ENCODE measurements at regions not wholly inside any gene's neighbourhood (a gene's known extent, or its start where the extent isn't known, plus 50 kb on each side); places are given as distances from the start of the nearest gene placed in this dataset.
"Not testable (repeated sequence)": the region's sequence is repeated elsewhere in the genome, so short reads cannot be mapped to it uniquely, and the experiment has no call there.

DNA sequence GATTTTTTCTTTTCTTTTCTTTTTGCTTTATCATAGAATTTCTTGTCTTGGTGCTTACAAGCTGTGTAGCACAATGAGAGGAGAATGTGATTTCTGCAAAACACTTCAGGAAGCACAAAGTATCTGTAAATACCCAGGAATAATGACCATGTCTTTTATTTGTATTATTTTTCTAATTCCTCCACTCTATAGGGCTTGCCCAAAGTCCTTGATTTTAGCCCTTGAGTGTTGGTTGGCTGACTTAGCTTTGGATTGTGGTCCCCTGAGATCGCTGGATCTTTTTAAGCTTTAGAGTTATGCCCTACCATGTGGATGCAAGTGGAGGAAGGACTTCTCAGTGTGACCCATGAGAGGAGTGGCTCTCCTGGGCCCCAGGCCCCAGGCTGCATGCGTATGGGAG is 52.2 kb downstream of the HOXC4 start:
- not testable (repeated sequence) for H3K36me3 ChIP-seq (ENCODE audit: control insufficient read depth, insufficient read depth, low read length); H3K4me3 ChIP-seq (ENCODE audit: low read depth, low read length); DNase-seq (ENCODE audit: low read depth)
- H3K27me3 ChIP-seq (ENCODE audit: control insufficient read depth, insufficient read depth, low read length): peaks cover 17% of the 10 kb centered on the region

DNA sequence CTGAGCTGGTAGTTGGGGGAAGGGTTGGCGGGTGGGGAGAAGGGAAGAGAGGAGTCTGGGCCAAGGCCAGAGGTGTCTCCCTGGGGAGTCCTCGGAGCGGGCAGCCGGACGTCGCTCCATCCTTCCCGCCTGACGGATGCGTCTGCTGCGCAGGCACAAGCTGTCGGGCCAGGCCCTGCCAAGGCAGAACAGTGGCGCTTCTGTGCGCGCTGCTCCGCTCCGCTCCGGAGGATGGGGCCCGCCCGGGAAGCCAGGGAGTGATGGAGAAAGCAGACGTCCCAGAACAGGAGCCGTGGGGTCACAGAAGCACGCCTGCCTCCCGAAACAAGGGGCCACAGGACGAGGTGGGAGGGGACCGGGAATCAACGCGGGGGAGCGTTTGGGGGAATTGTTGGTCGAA is 52.6 kb downstream of the HOXC4 start:
- H3K36me3 ChIP-seq (ENCODE audit: control insufficient read depth, insufficient read depth, low read length); DNase-seq (ENCODE audit: low read depth); H3K4me3 ChIP-seq (ENCODE audit: low read depth, low read length): not testable (repeated sequence)
- H3K27me3 ChIP-seq (ENCODE audit: control insufficient read depth, insufficient read depth, low read length): peaks cover 17% of the 10 kb centered on the region

DNA sequence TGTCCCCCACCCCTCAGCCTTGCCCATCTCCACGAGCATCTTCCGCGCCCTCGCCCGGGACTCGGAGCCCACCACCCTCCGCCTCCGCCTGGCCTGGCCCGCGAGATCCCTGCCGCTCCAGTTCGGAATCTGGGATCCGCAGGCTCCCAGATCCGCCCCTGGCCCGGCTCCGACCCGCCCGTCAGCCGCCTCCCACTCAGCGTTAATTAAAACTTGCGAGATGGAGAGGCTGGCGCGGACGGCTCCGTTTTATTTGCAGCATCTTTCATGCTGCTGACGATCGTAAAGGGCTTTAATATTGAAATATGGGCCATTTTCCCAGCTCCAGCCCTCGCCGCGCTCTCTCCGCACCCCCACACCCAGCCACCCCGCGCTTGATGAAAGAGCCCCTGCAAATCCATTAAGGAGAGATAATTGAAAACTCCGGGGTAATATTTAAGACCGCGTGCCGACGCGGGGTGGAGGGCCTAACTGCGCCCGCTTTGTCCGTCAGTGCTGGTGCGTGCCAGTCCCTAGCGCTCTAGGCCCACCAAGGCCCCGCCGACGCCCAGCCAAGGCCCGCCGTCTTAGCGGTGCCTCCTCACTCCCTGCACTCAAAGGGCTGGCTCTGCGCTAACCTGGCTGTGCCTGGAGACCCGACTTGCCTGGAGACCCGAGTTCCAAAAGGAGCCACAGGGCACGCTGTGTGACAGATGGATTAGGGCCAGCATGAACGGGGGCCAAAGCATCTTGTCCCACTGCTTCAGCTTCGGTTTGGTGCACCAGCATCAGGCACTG is 53.4 kb downstream of the HOXC4 start:
- H3K36me3 ChIP-seq (ENCODE audit: control insufficient read depth, insufficient read depth, low read length); H3K4me3 ChIP-seq (ENCODE audit: low read depth, low read length); DNase-seq (ENCODE audit: low read depth): not testable (repeated sequence)
- peaks cover 17% of the 10 kb centered on the region for H3K27me3 ChIP-seq (ENCODE audit: control insufficient read depth, insufficient read depth, low read length)

DNA sequence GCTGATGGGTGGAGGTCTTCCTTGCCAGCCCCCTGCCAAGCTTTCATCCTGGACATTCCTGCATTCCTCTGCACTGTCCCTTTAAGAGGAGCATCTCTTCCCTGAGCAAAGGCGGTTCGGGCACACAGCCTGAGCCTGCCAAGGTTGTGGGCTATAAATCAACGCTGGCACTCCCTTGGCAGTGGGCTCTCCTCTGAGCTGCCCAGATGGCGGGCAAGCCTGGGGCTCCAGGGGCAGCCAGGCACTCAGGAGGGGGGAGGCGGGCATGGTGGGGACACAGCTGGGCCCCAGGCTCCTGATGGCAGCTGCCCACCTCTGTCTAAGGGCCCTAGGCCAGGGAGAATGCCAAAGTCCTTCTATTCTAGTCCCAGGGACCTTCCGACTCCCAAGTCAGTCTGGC is 58.7 kb downstream of the HOXC4 start:
- not testable (repeated sequence) for H3K36me3 ChIP-seq (ENCODE audit: control insufficient read depth, insufficient read depth, low read length); DNase-seq (ENCODE audit: low read depth); H3K27me3 ChIP-seq (ENCODE audit: control insufficient read depth, insufficient read depth, low read length); H3K4me3 ChIP-seq (ENCODE audit: low read depth, low read length)

DNA sequence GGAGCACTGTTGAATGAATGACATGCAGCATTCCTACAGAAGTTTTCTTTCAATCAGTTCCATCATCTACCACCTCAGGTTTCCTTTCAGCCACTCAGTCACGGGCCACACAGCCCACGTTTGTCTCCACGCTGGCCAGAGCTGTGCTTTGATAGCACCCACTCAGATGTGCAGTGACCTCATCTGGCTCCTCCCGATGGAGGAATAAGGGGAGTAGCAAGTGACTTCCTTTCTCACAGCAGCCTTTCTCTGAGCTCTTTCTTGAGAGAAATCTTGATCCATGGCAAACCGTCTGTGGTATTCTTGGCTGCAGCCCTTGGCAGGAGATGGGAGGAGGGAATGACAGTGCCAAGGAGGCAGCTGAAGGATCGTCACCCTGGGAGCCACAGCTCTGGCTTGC is 62.4 kb downstream of the HOXC4 start:
- H3K27me3 ChIP-seq (ENCODE audit: control insufficient read depth, insufficient read depth, low read length); H3K36me3 ChIP-seq (ENCODE audit: control insufficient read depth, insufficient read depth, low read length); H3K4me3 ChIP-seq (ENCODE audit: low read depth, low read length); DNase-seq (ENCODE audit: low read depth): not testable (repeated sequence)

DNA sequence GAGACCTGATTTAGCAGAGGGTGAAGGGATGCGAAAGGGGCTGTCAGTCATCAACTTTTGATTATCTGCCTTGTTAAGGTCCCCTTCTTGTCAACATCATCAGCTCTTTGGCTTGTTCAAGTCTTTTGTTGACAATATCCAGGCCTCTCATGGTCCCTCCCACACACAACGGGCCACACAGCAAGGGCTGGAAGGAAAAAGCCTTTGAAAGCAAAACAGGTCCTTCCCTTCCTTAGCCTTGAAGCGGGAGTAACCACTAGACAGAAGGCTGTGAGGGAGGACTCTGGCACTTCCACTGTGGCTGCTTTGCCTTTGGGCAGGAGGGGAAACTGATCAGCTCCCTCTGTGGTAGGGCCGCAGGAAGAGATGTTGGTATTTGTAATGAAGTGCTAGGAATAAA is 63.8 kb downstream of the HOXC4 start:
- DNase-seq (ENCODE audit: low read depth); H3K36me3 ChIP-seq (ENCODE audit: control insufficient read depth, insufficient read depth, low read length); H3K27me3 ChIP-seq (ENCODE audit: control insufficient read depth, insufficient read depth, low read length); H3K4me3 ChIP-seq (ENCODE audit: low read depth, low read length): not testable (repeated sequence)

DNA sequence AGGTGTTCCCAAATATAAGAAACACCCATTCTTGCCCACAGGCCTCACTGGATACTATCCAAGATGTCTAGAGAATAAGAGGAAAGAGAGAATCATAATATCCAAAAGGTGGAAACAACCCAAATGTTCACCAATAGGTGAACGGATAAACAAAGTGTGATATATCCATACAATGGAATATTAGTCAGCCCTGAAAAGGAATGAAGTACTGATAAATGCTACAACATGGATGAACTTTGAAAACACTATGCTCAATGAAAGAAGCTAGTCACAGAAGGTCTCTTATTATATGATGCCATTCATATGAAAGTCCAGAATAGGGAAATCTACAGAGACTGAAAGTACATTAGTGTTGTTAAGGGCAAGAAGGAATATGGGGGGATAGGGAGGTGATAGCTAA is 65.4 kb downstream of the HOXC4 start:
- not testable (repeated sequence) for H3K27me3 ChIP-seq (ENCODE audit: control insufficient read depth, insufficient read depth, low read length); H3K4me3 ChIP-seq (ENCODE audit: low read depth, low read length); H3K36me3 ChIP-seq (ENCODE audit: control insufficient read depth, insufficient read depth, low read length); DNase-seq (ENCODE audit: low read depth)

DNA sequence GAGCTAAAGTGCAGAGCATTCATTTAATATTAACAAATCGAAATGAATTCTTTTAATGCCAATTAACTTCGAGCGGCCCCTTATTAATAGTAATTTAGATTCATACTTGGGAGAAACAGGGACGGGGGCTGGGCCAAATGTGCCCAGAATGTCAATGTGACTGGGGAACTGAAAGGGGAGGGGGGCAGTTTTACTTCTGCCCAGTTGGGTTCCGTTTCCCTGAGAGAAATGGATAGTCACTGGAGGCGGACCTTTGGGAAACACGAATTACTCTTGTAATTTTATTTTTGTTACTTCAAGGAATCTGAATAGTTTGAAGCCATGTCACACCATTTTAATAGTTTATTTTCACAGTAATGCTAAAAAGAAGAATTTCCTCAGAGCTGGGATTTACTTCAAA is 64.8 kb downstream of the SMUG1 start:
- peaks cover 11% of the 10 kb centered on the region for H3K27me3 ChIP-seq (ENCODE audit: control insufficient read depth, insufficient read depth, low read length)
- not testable (repeated sequence) for DNase-seq (ENCODE audit: low read depth); H3K4me3 ChIP-seq (ENCODE audit: low read depth, low read length); H3K36me3 ChIP-seq (ENCODE audit: control insufficient read depth, insufficient read depth, low read length)

DNA sequence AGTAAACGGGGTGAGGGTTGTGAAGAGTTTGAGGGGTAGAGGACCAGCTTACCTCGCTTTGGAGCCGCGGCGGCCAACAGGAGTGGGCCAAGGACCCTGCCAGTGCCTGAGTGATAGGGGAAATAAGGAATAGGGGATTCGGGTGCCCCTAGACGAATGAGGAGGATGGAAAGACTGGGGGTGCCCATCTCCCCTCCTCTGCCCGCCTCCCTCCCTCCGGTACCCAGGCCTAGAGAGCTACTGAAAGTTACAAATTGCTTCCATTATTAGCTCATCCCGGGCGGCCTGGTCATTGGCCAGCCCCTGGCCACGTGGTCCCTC is 63.1 kb downstream of the SMUG1 start:
- peak overlapping the region; percentile 52 for H3K4me3 ChIP-seq (ENCODE audit: low read depth, low read length)
- peaks cover 11% of the 10 kb centered on the region for H3K27me3 ChIP-seq (ENCODE audit: control insufficient read depth, insufficient read depth, low read length)
- H3K36me3 ChIP-seq (ENCODE audit: control insufficient read depth, insufficient read depth, low read length); DNase-seq (ENCODE audit: low read depth): not testable (repeated sequence)

DNA sequence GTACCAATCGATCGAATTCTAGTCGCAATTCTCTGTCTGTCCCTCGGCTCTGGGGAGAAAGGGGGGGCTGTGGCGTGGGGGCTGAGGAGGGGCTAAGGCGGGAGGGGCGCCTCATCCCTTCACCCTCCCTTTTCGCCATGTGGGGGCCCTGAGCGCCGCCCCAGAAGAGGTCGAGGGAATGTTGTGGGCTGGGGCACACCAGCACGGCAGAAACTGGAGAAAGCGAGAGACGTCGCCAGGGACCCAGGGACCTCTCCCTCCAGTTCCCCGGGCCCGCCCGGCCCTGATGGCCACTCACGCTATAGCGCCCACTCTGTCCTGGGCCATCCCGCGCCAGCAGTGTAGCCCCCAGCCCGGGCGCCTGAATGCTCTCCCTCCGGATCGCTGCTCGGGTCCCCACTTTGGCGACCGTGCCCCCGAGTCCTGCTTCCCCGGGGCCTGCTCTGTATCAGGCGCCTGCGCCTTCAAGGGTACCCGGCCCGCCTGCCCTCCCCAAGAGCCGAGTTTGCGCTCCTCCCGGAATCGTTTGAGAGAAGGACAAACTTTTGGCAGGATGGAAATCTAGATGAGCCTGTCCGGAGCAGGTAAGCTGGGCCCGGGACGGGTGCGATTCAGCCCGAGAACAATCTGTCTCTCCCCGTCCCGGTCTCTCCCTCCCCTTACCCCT is 62.6 kb downstream of the SMUG1 start:
- DNase-seq (ENCODE audit: low read depth): no peak
- peak overlapping the region; percentile 52 for H3K4me3 ChIP-seq (ENCODE audit: low read depth, low read length)
- H3K27me3 ChIP-seq (ENCODE audit: control insufficient read depth, insufficient read depth, low read length): peaks cover 11% of the 10 kb centered on the region
- TF ChIP-seq, protein P1, sequence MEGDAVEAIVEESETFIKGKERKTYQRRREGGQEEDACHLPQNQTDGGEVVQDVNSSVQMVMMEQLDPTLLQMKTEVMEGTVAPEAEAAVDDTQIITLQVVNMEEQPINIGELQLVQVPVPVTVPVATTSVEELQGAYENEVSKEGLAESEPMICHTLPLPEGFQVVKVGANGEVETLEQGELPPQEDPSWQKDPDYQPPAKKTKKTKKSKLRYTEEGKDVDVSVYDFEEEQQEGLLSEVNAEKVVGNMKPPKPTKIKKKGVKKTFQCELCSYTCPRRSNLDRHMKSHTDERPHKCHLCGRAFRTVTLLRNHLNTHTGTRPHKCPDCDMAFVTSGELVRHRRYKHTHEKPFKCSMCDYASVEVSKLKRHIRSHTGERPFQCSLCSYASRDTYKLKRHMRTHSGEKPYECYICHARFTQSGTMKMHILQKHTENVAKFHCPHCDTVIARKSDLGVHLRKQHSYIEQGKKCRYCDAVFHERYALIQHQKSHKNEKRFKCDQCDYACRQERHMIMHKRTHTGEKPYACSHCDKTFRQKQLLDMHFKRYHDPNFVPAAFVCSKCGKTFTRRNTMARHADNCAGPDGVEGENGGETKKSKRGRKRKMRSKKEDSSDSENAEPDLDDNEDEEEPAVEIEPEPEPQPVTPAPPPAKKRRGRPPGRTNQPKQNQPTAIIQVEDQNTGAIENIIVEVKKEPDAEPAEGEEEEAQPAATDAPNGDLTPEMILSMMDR (IDR thresholded peaks at IDR 0.05; ENCODE audit: insufficient read depth, low read length, poor library complexity, severe bottlenecking): no peak
- H3K36me3 ChIP-seq (ENCODE audit: control insufficient read depth, insufficient read depth, low read length): no peaks in the 10 kb centered on the region

Data from kidney epithelial cell (primary cell).